GM12872 (cell line): ENCODE measurements at regions not wholly inside any gene's neighbourhood (a gene's known extent, or its start where the extent isn't known, plus 50 kb on each side); places are given as distances from the start of the nearest gene placed in this dataset.

ENCODE experiments used
- TF ChIP-seq, protein P1 (sequence below): IDR thresholded peaks from 3 replicates; pipeline ENCODE4 v1.5.1; 2011; ENCODE audit warnings: low read depth, mild to moderate bottlenecking, low read length, moderate library complexity; ENCODE audit not compliant: insufficient read depth

GRCh38 chr13:84466461-84466860 is 584.2 kb upstream of the SLITRK1 start:
- TF ChIP-seq, protein P1, sequence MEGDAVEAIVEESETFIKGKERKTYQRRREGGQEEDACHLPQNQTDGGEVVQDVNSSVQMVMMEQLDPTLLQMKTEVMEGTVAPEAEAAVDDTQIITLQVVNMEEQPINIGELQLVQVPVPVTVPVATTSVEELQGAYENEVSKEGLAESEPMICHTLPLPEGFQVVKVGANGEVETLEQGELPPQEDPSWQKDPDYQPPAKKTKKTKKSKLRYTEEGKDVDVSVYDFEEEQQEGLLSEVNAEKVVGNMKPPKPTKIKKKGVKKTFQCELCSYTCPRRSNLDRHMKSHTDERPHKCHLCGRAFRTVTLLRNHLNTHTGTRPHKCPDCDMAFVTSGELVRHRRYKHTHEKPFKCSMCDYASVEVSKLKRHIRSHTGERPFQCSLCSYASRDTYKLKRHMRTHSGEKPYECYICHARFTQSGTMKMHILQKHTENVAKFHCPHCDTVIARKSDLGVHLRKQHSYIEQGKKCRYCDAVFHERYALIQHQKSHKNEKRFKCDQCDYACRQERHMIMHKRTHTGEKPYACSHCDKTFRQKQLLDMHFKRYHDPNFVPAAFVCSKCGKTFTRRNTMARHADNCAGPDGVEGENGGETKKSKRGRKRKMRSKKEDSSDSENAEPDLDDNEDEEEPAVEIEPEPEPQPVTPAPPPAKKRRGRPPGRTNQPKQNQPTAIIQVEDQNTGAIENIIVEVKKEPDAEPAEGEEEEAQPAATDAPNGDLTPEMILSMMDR, result no peak

- TF ChIP-seq, protein P1, result no peak
Measured at GRCh38 chr13:84460989-84461388, 578.7 kb upstream of the SLITRK1 start.

GRCh38 chr13:84455143-84455905 is 573.0 kb upstream of the SLITRK1 start:
- TF ChIP-seq, protein P1, result no peak

DNA sequence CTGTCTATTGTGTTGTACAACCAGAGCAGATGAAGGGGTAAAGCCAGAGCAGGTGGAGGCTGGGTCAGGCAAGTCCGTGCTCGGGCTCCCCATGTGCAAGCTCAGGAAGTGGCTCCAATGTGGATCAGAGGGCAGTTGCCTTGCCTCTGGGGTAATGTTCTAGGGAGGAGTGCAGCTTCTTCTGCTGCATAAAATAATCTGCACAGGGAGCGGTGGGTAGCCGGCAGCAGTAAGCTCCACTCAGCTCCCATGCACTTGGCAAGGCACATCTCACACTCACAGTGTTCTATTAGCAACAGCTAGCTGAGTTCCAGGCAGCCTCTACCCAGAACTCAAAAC is 565.3 kb upstream of the SLITRK1 start:
- TF ChIP-seq, protein P1, result no peak

DNA sequence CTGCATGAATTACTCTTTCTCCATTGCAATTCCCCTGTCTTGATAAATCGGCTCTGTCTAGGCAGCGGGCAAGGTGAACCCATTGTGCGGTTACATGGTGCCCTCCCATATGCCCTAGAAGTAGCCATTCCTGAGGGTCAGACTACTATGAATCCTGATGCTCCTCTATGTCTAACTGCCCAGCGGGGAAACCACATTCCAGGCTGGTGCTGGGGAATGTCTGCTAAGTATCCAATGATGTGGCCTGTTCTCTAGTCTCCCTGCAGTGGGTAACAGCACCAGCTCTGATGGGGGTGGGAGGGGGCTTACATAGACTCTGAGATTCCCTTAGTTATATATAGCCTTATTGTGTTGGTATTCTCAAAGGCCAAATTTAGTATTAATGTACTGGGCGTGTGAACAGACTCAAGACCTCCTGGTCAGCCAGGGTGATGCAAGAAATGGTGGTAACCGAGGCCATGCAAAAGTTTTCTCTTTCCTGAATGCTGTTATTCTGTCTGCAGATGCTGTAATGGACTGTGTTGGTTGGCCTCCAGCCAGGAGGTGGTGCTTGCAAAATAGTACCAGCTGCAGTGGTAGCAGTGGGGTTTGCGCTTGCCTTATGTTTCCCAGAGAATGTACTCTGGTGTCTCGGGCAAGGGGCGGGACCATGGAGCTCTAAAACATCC is 564.8 kb upstream of the SLITRK1 start:
- TF ChIP-seq, protein P1, result no peak

GRCh38 chr13:84445776-84446175 is 563.5 kb upstream of the SLITRK1 start:
- TF ChIP-seq, protein P1, result no peak

- TF ChIP-seq, protein P1, result no peak
Measured at GRCh38 chr13:84443463-84443862, 561.2 kb upstream of the SLITRK1 start.
